ENCODE measurements at regions not wholly inside any gene's neighbourhood (a gene's known extent, or its start where the extent isn't known, plus 50 kb on each side); places are given as distances from the start of the nearest gene placed in this dataset.

GRCh38 chr11:70548976-70549375 lies 150.6 kb downstream of the CTTN start:
- TF ChIP-seq CTCF (IDR thresholded peaks at IDR 0.05; ENCODE audit: poor library complexity) = no peak
- TF ChIP-seq EZH2 (IDR thresholded peaks at IDR 0.05; ENCODE audit: borderline replicate concordance) = no peak
- TF ChIP-seq EZH2phosphoT487 (IDR thresholded peaks at IDR 0.05; ENCODE audit: low read depth, severe bottlenecking, unreplicated experiment) = no peak
